NCI-H524 (cell line): ENCODE measurements at regions not wholly inside any gene's neighbourhood (a gene's known extent, or its start where the extent isn't known, plus 50 kb on each side); places are given as distances from the start of the nearest gene placed in this dataset.

Source experiments
- DNase-seq, 2 experiments: peaks; one replicate each; lab custom pipeline; 2025; lab: John Stamatoyannopoulos, UW

- DNase-seq: no peak
These were observed 188.6 kb downstream of the RBFOX3 start for GRCh38 chr17:79422236-79422635.

- no peak for DNase-seq
These were observed 190.3 kb downstream of the RBFOX3 start for GRCh38 chr17:79420318-79421243.

GRCh38 chr17:79417476-79417988, 193.3 kb downstream of the RBFOX3 start:
- peak; percentile 28 to 77 for DNase-seq

- DNase-seq: no peak
These were observed 194.9 kb downstream of the RBFOX3 start for GRCh38 chr17:79415909-79416308.

GRCh38 chr17:79415365-79415764, 195.5 kb downstream of the RBFOX3 start:
- peak in 1 of 2 experiments; percentile 47 for DNase-seq

GRCh38 chr17:79414793-79415211, 196.0 kb downstream of the RBFOX3 start:
- peak in 1 of 2 experiments; percentile 67 for DNase-seq

GRCh38 chr17:79414063-79414792, 196.6 kb downstream of the RBFOX3 start:
- DNase-seq: peak; percentile 98 to 99

GRCh38 chr17:79413611-79414010, 197.2 kb downstream of the RBFOX3 start:
- DNase-seq: peak; percentile 98 to 99

GRCh38 chr17:79412886-79413390, 197.9 kb downstream of the RBFOX3 start:
- DNase-seq: no peak

GRCh38 chr17:79412110-79412509, 198.7 kb downstream of the RBFOX3 start:
- no peak for DNase-seq

GRCh38 chr17:79411419-79411818, 199.4 kb downstream of the RBFOX3 start:
- no peak for DNase-seq

GRCh38 chr17:79410681-79411080, 200.2 kb downstream of the RBFOX3 start:
- DNase-seq: no peak

GRCh38 chr17:79408251-79408650, 202.6 kb downstream of the RBFOX3 start:
- no peak for DNase-seq

- DNase-seq: no peak
These were observed 203.5 kb downstream of the RBFOX3 start for GRCh38 chr17:79407385-79407784.

- DNase-seq: no peak
These were observed 204.5 kb downstream of the RBFOX3 start for GRCh38 chr17:79406316-79406715.

GRCh38 chr17:79405823-79406222, 205.0 kb downstream of the RBFOX3 start:
- no peak for DNase-seq

- no peak for DNase-seq
These were observed 206.5 kb downstream of the RBFOX3 start for GRCh38 chr17:79404136-79404911.

GRCh38 chr17:79401704-79402674, 208.9 kb downstream of the RBFOX3 start:
- peak in 1 of 2 experiments; percentile 64 for DNase-seq

- DNase-seq: peak; percentile 20 to 79
These were observed 209.7 kb downstream of the RBFOX3 start for GRCh38 chr17:79400989-79401703.
